ENCODE measurements at regions not wholly inside any gene's neighbourhood (a gene's known extent, or its start where the extent isn't known, plus 50 kb on each side); places are given as distances from the start of the nearest gene placed in this dataset.
"Not testable (repeated sequence)": the region's sequence is repeated elsewhere in the genome, so short reads cannot be mapped to it uniquely, and the experiment has no call there.

DNA sequence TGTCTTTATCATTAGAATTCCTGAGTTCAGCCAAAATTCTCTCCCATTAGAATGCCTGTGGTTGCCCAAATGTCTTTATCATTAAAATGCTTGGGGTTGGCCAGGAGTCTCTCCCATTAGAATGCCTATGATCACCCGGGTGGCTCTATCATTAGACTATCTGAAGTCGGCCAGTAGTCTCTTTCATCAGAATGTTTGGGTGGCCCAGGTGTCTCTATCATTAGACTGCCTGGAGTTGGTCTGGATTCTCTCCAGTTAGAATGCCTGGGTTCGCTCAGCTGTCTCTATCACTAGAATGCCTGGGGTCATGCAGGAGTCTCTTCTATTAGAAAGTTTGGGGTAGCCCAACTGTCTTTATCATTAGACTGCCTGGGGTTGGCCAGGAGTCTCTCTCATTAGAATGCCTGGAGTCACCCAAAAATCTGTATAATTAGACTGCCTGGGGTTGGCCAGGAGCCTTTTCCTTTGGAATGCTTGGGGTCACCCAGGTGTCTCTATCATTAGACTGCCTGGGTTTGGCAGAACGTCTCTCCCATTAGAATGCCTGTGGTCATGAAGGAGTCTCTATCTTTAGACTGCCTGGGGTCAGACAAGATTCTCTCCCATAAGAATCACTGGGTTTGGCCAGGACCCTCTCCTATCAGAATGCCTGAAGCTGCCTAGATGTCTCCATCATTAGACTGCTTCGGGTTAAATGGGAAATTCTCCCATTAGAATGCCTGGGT, 1478.3 kb downstream of the UQCRFS1 start:
- DNase-seq (ENCODE audit: extremely low read depth, low read depth): no peak

DNA sequence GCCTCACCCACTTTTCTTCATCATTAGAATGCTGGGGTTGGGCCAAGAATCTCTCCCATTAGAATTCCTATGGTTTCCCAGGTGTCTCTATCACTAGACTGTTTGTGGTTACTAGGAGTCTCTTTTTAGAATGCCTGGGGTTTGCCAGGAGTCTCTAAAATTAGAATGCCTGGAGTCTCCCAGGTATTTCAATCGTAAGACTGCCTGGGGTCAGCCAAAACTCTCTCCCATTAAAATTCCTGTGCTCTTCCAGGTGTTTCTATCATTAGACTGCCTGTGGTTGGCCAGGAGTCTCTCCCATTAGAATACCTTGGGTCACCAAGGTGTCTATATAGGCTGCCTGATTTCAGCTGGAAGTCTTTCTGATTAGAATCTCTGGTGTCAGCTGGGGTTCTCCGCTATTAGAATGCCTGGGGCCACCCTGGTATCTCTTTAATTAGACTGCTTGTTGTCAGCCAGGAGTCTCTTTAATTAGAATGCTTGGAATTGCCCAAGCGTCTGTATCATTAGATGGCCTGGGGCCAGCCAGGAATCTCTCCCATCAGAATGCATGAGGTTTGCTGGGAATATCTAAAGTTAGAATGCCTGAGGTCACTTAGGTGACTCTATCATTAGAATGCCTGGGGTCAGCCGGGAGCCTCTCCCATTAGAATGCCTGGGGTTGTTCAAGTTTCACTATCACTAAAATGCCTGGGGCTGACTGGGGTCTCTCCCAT, 1479.2 kb downstream of the UQCRFS1 start:
- DNase-seq (ENCODE audit: extremely low read depth, low read depth): no peak

DNA sequence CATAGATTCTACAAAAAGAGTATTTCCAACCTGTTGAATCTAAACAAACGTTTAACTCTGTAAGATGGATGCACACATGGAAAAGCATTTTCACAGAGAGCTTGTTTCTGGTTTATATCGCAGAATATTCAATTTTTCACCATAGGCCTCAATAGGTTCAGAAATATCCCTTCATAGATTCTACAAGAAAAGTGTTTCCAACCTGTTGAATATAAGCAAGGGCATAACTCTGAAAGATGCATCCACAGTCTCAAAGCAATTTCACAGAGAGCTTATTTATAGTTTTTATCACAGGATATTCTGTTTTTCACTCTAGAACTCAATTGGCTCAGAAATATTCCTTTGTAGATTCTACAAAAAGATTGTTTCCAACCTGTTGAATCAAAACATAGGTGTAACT, 1483.6 kb downstream of the UQCRFS1 start:
- no peak for DNase-seq (ENCODE audit: extremely low read depth, low read depth)

DNA sequence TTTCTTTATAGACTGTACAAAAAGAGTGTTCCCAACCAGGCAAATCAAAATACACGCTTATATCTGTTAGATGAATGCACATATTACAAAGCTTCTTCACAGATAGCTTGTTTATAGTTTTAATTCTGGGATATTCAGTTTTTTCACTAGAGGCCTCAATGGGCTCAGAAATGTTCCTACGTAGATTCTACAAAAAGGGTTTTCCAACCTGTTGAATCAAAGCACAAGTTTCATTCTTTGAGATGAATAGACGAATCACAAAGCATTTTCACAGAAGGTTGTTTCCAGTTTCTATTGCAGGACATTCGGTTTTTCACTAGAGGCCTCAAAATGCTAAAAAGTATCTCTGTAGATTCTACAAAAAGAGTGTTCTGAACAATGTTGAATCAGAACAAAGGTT, 1490.3 kb downstream of the UQCRFS1 start:
- DNase-seq (ENCODE audit: extremely low read depth, low read depth): no peak

GRCh38 chr19:27720155-27720554, 1492.8 kb downstream of the UQCRFS1 start:
- no peak for DNase-seq (ENCODE audit: extremely low read depth, low read depth)

DNA sequence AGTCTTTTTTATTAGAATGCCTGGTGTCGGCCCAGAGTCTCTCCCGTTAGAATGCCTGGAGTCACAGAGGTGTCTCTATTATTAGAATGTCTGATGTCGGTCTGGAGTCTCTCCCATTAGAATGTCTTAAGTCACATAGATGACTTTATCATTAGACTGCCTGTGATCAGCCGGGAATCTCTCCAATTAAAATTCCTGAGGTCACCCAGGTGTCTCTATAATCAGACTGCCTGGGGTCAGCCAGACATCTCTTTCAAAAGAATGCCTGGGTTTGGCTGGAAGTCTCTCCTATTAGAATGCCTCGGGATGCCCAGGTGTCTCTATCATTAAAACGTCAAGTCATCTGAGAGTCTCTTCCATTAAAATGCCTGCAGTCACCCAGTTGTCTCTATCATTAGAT, 1493.9 kb downstream of the UQCRFS1 start:
- DNase-seq (ENCODE audit: extremely low read depth, low read depth): no peak

DNA sequence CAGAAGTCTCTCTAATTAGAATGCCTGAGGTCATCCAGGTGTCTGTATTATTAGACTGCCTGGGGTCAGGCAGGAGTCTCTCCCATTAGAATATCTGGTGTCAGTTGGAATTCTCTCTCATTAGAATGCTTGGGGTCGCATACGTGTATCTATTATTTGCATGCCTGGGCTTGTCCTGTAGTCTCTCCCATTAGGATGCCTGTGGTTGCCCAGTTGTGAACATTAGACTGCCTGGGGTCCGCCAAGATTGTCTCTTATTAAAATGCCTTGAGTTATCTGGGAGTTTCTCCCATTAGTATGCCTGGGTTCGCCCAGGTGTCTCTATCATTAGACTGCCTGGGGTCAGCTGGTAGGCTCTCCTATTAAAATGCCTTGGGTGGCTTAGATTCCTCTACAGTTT, 1494.7 kb downstream of the UQCRFS1 start:
- no peak for DNase-seq (ENCODE audit: extremely low read depth, low read depth)

- DNase-seq (ENCODE audit: extremely low read depth, low read depth): no peak
Measured at GRCh38 chr19:27717825-27718224, 1495.1 kb downstream of the UQCRFS1 start.

DNA sequence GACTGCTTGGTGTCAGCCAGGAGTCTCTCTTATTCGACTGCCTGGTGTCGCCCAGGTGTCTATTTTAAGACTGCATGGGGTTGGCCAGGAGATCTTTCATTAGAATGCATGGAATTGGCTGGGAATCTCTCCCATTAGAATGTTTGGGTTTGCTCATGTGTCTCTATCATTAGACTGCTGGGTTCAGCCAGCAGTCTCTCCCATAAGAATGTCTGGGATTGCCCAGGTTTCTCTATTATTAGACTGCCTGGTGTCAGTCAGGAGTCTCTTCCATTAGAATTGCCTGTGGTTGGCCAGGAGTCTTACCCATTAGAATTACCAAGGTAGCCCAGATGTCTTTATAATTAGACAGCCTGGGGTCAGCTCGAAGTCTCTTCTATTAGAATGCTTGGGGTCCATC, 1496.0 kb downstream of the UQCRFS1 start:
- DNase-seq (ENCODE audit: extremely low read depth, low read depth): no peak

DNA sequence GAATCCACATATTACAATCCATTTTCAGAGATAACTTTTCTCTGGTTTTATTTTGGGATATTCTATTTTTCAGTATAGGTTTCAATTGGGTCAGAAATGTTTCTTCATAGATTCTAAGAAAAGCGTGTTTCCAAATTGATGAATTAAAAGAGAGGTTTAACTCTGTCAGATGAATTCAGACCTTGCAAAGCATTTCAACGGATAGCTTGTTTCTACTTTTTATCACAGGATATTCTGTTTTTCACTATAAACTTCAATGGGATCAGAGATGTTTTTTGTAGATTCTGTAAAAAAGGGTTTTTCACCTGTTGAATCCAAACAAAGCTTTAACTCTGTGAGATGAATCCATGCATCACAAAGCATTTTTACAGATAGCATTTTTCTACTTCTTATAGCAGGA, 1498.1 kb downstream of the UQCRFS1 start:
- DNase-seq (ENCODE audit: extremely low read depth, low read depth): no peak

GRCh38 chr19:27709496-27709895, 1503.5 kb downstream of the UQCRFS1 start:
- DNase-seq (ENCODE audit: extremely low read depth, low read depth): no peak

DNA sequence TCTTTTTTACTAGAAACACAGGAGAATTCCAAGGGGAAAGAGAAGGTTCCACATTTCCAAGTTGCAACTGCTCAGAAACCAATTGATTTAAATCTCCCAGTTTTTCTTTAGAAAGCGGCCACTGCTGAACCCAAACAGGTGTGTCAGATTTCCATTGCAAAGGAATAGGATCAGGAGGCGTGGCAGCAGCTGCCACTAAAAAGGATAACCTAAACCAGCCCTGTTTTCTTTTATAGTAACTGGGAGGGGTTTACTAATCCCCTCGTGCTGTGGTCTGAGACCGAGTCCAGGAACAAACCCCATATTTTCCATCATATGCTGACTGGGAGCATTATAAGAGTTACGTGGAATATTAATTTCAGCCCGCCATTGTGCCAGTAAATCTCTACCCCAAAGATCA, 1504.0 kb downstream of the UQCRFS1 start:
- DNase-seq (ENCODE audit: extremely low read depth, low read depth): not testable (repeated sequence)

DNA sequence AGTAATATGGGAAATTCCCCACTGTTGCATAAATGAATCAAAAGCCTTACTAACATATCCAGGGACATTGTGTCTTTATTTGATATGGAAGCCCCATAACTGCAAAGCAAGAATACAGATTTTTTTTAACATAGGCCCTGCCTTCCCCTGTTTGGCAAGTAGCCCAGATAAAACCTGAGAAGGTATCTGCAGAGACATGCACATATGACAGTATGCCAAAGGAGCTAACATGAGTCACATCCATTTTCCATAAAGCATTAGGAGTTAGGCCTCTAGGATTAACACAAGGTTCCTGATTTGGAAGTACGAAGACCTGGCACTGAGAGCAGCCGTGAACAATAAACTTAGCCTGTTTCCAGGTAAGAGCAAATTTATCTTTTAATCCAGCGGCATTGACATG, 1505.9 kb downstream of the UQCRFS1 start:
- not testable (repeated sequence) for DNase-seq (ENCODE audit: extremely low read depth, low read depth)

- no peak for DNase-seq (ENCODE audit: extremely low read depth, low read depth)
Measured at GRCh38 chr19:27705896-27706295, 1507.1 kb downstream of the UQCRFS1 start.

- DNase-seq (ENCODE audit: extremely low read depth, low read depth): no peak
Measured at GRCh38 chr19:27694361-27695055, 1518.4 kb downstream of the UQCRFS1 start.

DNA sequence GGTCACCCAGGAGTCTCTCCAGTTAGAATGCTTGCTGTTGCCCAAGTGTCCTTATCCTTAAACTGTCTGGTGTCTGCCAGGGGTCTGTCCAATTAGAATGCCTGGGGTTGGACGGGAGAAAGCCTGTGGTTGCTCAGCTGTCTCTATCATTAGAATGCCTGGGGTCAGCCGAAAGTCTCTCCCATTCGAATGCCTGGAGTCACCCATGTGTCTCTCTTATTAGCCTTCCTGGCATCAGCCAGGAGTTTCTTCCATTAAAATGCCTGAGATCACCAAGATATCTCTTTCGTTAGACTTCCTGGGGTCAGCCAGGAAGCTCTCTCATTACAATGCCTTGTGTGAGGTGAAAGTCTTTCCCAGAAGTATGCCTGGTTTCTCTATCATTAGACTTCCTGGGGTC, 1521.0 kb downstream of the UQCRFS1 start:
- no peak for DNase-seq (ENCODE audit: extremely low read depth, low read depth)

DNA sequence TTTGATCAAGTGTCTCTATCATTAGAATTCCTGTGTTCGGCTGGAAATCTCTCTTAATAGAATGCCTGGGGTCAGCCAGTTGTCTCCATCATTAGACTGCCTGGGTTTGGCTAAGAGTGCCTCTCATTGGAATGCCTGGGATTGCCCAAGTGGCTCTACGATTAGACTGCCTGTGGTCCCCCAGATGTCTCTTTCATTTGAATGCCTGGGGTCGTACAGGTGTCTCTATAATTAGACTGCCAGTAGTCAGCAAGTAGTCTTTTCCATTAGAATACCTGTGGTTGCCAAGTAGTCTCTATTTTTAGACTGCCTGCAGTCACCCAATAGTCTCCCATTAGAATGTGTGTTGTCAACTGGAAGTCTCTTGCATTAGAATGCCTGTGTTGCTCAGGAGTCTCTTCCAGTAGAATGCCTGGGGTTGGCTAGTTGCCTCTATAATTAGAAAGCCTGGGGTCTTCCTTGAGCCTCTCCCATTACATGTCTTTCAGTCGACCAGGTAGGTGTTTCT, 1523.2 kb downstream of the UQCRFS1 start:
- DNase-seq (ENCODE audit: extremely low read depth, low read depth): no peak

- DNase-seq (ENCODE audit: extremely low read depth, low read depth): no peak
Measured at GRCh38 chr19:27684293-27684692, 1528.7 kb downstream of the UQCRFS1 start.

DNA sequence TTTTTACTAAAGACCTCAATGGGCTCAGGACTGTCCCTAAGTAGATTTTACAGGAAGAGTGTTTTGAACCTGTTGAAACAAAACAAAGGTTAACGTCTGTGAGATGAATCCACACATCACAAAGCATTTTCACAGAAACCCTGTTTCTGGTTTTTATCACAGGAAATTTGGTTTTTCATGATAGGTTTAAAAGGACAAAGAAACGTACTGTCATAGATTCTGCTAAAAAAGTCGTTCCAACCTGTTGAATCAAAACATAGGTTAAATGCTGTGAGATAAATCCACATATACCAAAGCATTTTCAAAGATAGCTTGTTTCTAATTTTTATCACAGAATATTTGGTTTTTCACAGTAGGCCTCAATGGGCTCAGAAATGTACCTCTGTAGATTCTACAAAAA, 1531.0 kb downstream of the UQCRFS1 start:
- DNase-seq (ENCODE audit: extremely low read depth, low read depth): no peak

GRCh38 chr19:27679905-27680304, 1533.0 kb downstream of the UQCRFS1 start:
- DNase-seq (ENCODE audit: extremely low read depth, low read depth): no peak

DNA sequence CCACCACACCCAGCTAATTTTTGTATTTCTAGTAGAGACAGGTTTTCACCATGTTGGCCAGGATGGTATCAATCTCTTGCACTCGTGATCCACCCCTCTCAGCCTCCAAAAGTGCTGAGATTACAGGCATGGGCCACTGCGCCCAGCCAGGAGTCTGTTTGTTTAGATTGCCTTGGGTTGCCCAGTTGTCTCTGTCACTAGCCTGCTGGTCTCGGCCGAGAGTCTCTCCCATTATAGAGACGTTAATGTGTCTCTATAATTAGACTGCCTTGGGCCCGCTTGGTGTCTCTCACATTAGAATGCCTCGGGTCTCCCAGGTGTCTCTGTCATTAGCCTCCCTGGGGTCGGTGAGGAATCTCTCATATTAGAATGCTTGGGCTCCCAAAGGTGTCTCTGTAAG, 1533.6 kb downstream of the UQCRFS1 start:
- no peak for DNase-seq (ENCODE audit: extremely low read depth, low read depth)

DNA sequence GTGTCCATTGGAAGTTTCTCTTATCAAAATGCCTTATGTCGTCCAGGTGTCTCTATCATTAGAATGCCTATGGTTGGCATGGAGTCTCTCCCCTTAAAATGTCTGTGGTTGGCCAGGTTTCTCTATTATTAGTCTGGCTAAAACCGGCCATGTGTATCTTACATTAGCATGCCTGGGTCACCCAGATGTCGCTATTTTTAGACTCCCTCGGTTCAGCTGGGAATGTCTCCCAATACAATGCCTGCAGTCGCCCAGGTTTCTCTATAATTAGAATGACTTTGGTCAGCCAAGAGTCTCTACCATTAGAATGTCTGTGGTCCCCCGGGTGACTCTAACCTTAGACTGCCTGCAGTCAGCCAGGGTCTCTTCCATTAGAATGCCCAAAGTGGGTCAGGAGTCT, 1536.1 kb downstream of the UQCRFS1 start:
- DNase-seq (ENCODE audit: extremely low read depth, low read depth): no peak
